ENCODE measurements at regions not wholly inside any gene's neighbourhood (a gene's known extent, or its start where the extent isn't known, plus 50 kb on each side); places are given as distances from the start of the nearest gene placed in this dataset.

- Mint-ChIP-seq H3K27ac (no peak overlapping the region), H3K27me3 (no peaks in the 10 kb centered on the region), H3K36me3 (no peaks in the 10 kb centered on the region), H3K9me3 (peaks cover 3% of the 10 kb centered on the region), H3K4me1 (ENCODE audit: low read depth in 2 of 2) (no peaks in the 10 kb centered on the region), H3K4me3 (no peak overlapping the region)
- ATAC-seq (no peak), DNase-seq (ENCODE audit: low spot score) (no peak)
These were observed 117.6 kb downstream of the CYRIA start for GRCh38 chr2:16548036-16548435.

- H3K9me3 Mint-ChIP-seq: peaks cover 3% of the 10 kb centered on the region
- no peak overlapping the region for H3K27ac Mint-ChIP-seq
- peaks cover 4 to 9% of the 10 kb centered on the region in 2 donors for H3K27me3 Mint-ChIP-seq
- H3K4me1 Mint-ChIP-seq (ENCODE audit: low read depth in 2 of 2): no peaks in the 10 kb centered on the region
- ATAC-seq (no peak), DNase-seq (ENCODE audit: low spot score) (no peak)
- no peaks in the 10 kb centered on the region for H3K36me3 Mint-ChIP-seq
- H3K4me3 Mint-ChIP-seq: no peak overlapping the region
These were observed 119.4 kb downstream of the CYRIA start for GRCh38 chr2:16546128-16546754.

- no peak overlapping the region for H3K4me3 Mint-ChIP-seq
- H3K4me1 Mint-ChIP-seq (ENCODE audit: low read depth in 2 of 2): no peaks in the 10 kb centered on the region
- DNase-seq (ENCODE audit: low spot score): no peak
- H3K9me3 Mint-ChIP-seq: no peaks in the 10 kb centered on the region
- no peak for ATAC-seq
- H3K27me3 Mint-ChIP-seq: peaks cover 14 to 32% of the 10 kb centered on the region in 2 donors
- H3K27ac Mint-ChIP-seq: no peak overlapping the region
- no peaks in the 10 kb centered on the region for H3K36me3 Mint-ChIP-seq
These were observed 126.9 kb downstream of the CYRIA start for GRCh38 chr2:16538707-16539106.

- no peak overlapping the region for H3K27ac Mint-ChIP-seq
- no peaks in the 10 kb centered on the region for H3K4me1 Mint-ChIP-seq (ENCODE audit: low read depth in 2 of 2)
- no peaks in the 10 kb centered on the region for H3K36me3 Mint-ChIP-seq
These were observed 128.3 kb downstream of the CYRIA start for GRCh38 chr2:16537347-16537746.

GRCh38 chr2:16526193-16526592, 139.4 kb downstream of the CYRIA start:
- no peaks in the 10 kb centered on the region for H3K9me3 Mint-ChIP-seq

More at GRCh38 chr2:16537347-16537746, 128.3 kb downstream of the CYRIA start:
- ATAC-seq (no peak), DNase-seq (ENCODE audit: low spot score) (no peak)
- H3K9me3 Mint-ChIP-seq: no peaks in the 10 kb centered on the region
- peaks cover 18 to 33% of the 10 kb centered on the region in 2 donors for H3K27me3 Mint-ChIP-seq
- no peak overlapping the region for H3K4me3 Mint-ChIP-seq

GRCh38 chr2:16525265-16525887, 140.3 kb downstream of the CYRIA start:
- no peak overlapping the region for H3K4me3 Mint-ChIP-seq
- no peaks in the 10 kb centered on the region for H3K4me1 Mint-ChIP-seq (ENCODE audit: low read depth in 2 of 2)
- H3K27me3 Mint-ChIP-seq: peaks cover 13 to 18% of the 10 kb centered on the region in 2 donors
- DNase-seq (ENCODE audit: low spot score) (no peak), ATAC-seq (no peak)
- no peak overlapping the region for H3K27ac Mint-ChIP-seq
- no peaks in the 10 kb centered on the region for H3K36me3 Mint-ChIP-seq
- H3K9me3 Mint-ChIP-seq: no peaks in the 10 kb centered on the region

More at GRCh38 chr2:16526193-16526592, 139.4 kb downstream of the CYRIA start:
- Mint-ChIP-seq H3K27me3 (peaks cover 15 to 21% of the 10 kb centered on the region in 2 donors), H3K4me3 (no peak overlapping the region), H3K4me1 (ENCODE audit: low read depth in 2 of 2) (no peaks in the 10 kb centered on the region), H3K27ac (no peak overlapping the region), H3K36me3 (no peaks in the 10 kb centered on the region)
- ATAC-seq: no peak
- no peak for DNase-seq (ENCODE audit: low spot score)

GRCh38 chr2:16523711-16524110, 141.9 kb downstream of the CYRIA start:
- Mint-ChIP-seq H3K4me3 (no peak overlapping the region), H3K9me3 (no peaks in the 10 kb centered on the region), H3K27me3 (peaks cover 12% of the 10 kb centered on the region in 2 donors), H3K4me1 (ENCODE audit: low read depth in 2 of 2) (no peaks in the 10 kb centered on the region), H3K27ac (no peak overlapping the region), H3K36me3 (no peaks in the 10 kb centered on the region)
- ATAC-seq (no peak), DNase-seq (ENCODE audit: low spot score) (no peak)

GRCh38 chr2:16522031-16522831, 143.4 kb downstream of the CYRIA start:
- no peak overlapping the region for H3K27ac Mint-ChIP-seq
- no peaks in the 10 kb centered on the region for H3K36me3 Mint-ChIP-seq
- ATAC-seq (no peak), DNase-seq (ENCODE audit: low spot score) (no peak)
- no peaks in the 10 kb centered on the region for H3K9me3 Mint-ChIP-seq
- no peaks in the 10 kb centered on the region for H3K4me1 Mint-ChIP-seq (ENCODE audit: low read depth in 2 of 2)
- H3K27me3 Mint-ChIP-seq: peaks cover 17 to 21% of the 10 kb centered on the region in 2 donors
- no peak overlapping the region for H3K4me3 Mint-ChIP-seq

- Mint-ChIP-seq H3K36me3 (no peaks in the 10 kb centered on the region), H3K4me3 (no peak overlapping the region), H3K27ac (no peak overlapping the region), H3K4me1 (ENCODE audit: low read depth in 2 of 2) (no peaks in the 10 kb centered on the region), H3K27me3 (peaks cover 15 to 20% of the 10 kb centered on the region in 2 donors), H3K9me3 (no peaks in the 10 kb centered on the region)
- no peak for ATAC-seq
- DNase-seq (ENCODE audit: low spot score): no peak
These were observed 144.7 kb downstream of the CYRIA start for GRCh38 chr2:16520891-16521290.

- Mint-ChIP-seq H3K9me3 (no peaks in the 10 kb centered on the region), H3K4me1 (ENCODE audit: low read depth in 2 of 2) (no peaks in the 10 kb centered on the region), H3K36me3 (no peaks in the 10 kb centered on the region), H3K27ac (no peak overlapping the region), H3K4me3 (no peak overlapping the region), H3K27me3 (peaks cover 22 to 25% of the 10 kb centered on the region in 2 donors)
- DNase-seq (ENCODE audit: low spot score) (no peak), ATAC-seq (no peak)
These were observed 149.9 kb downstream of the CYRIA start for GRCh38 chr2:16515696-16516095.

GRCh38 chr2:16513626-16514025, 152.0 kb downstream of the CYRIA start:
- no peak overlapping the region for H3K27ac Mint-ChIP-seq
- H3K9me3 Mint-ChIP-seq: no peaks in the 10 kb centered on the region
- DNase-seq (ENCODE audit: low spot score) (no peak), ATAC-seq (no peak)
- peaks cover 35 to 36% of the 10 kb centered on the region in 2 donors for H3K27me3 Mint-ChIP-seq
- H3K36me3 Mint-ChIP-seq: no peaks in the 10 kb centered on the region
- H3K4me1 Mint-ChIP-seq (ENCODE audit: low read depth in 2 of 2): no peaks in the 10 kb centered on the region
- H3K4me3 Mint-ChIP-seq: no peak overlapping the region

GRCh38 chr2:16511041-16511440, 154.6 kb downstream of the CYRIA start:
- ATAC-seq: no peak
- H3K27me3 Mint-ChIP-seq: peaks cover 34 to 39% of the 10 kb centered on the region in 2 donors
- no peaks in the 10 kb centered on the region for H3K36me3 Mint-ChIP-seq
- no peak overlapping the region for H3K4me3 Mint-ChIP-seq
- no peak for DNase-seq (ENCODE audit: low spot score)
- H3K9me3 Mint-ChIP-seq: no peaks in the 10 kb centered on the region
- no peaks in the 10 kb centered on the region for H3K4me1 Mint-ChIP-seq (ENCODE audit: low read depth in 2 of 2)
- H3K27ac Mint-ChIP-seq: no peak overlapping the region

GRCh38 chr2:16509042-16509441, 156.6 kb downstream of the CYRIA start:
- ATAC-seq: no peak
- Mint-ChIP-seq H3K9me3 (no peaks in the 10 kb centered on the region), H3K27me3 (peaks cover 27 to 30% of the 10 kb centered on the region in 2 donors)

GRCh38 chr2:16508490-16508851, 157.2 kb downstream of the CYRIA start:
- H3K36me3 Mint-ChIP-seq: no peaks in the 10 kb centered on the region
- no peak for DNase-seq (ENCODE audit: low spot score)
- ATAC-seq: no peak

More at GRCh38 chr2:16509042-16509441, 156.6 kb downstream of the CYRIA start:
- H3K27ac Mint-ChIP-seq: no peak overlapping the region
- no peak for DNase-seq (ENCODE audit: low spot score)
- H3K4me1 Mint-ChIP-seq (ENCODE audit: low read depth in 2 of 2): no peaks in the 10 kb centered on the region
- H3K4me3 Mint-ChIP-seq: no peak overlapping the region
- no peaks in the 10 kb centered on the region for H3K36me3 Mint-ChIP-seq

More at GRCh38 chr2:16508490-16508851, 157.2 kb downstream of the CYRIA start:
- H3K27me3 Mint-ChIP-seq: peaks cover 28% of the 10 kb centered on the region in 2 donors
- H3K4me1 Mint-ChIP-seq (ENCODE audit: low read depth in 2 of 2): no peaks in the 10 kb centered on the region
- no peaks in the 10 kb centered on the region for H3K9me3 Mint-ChIP-seq
- no peak overlapping the region for H3K4me3 Mint-ChIP-seq
- no peak overlapping the region for H3K27ac Mint-ChIP-seq
